ENCODE measurements at regions not wholly inside any gene's neighbourhood (a gene's known extent, or its start where the extent isn't known, plus 50 kb on each side); places are given as distances from the start of the nearest gene placed in this dataset.
A peak's percentile ranks its signal among the peaks of the same experiment; 100 is the strongest.

GRCh38 chr16:88297178-88297720 lies 85.5 kb upstream of the ZNF469 start:
- no peak overlapping the region for H3K4me3 Mint-ChIP-seq (ENCODE audit: unreplicated experiment)
- peaks cover 19% of the 10 kb centered on the region for H3K4me1 Mint-ChIP-seq (ENCODE audit: low read depth, unreplicated experiment)
- Histone ChIP-seq H3K79me2 (ENCODE audit: insufficient read depth, low read length) (no peaks in the 10 kb centered on the region), H3K36me3 (ENCODE audit: insufficient read depth, low read length) (no peaks in the 10 kb centered on the region), H3K4me1 (ENCODE audit: insufficient read depth, low read length) (peaks cover 23% of the 10 kb centered on the region), H3K27ac (ENCODE audit: low read depth, low read length) (no peak overlapping the region), H3K27me3 (ENCODE audit: insufficient read depth, low read length) (no peaks in the 10 kb centered on the region), H3K4me2 (ENCODE audit: low read length) (no peak overlapping the region), H4K20me1 (ENCODE audit: insufficient read depth, low read length) (no peaks in the 10 kb centered on the region), H2AFZ (ENCODE audit: low read depth, low read length) (no peak overlapping the region), H3K9me3 (ENCODE audit: insufficient read depth, low read depth, low read length) (no peaks in the 10 kb centered on the region), H3K9ac (ENCODE audit: low read length) (no peak overlapping the region), H3K4me3 (ENCODE audit: insufficient read depth, low read depth, low read length) (no peak overlapping the region)
- no peak for FAIRE-seq
- DNase-seq (ENCODE audit: low read depth): no peak
- H3K36me3 Mint-ChIP-seq (ENCODE audit: low read depth, unreplicated experiment): no peaks in the 10 kb centered on the region
- peaks cover 4% of the 10 kb centered on the region for H3K9me3 Mint-ChIP-seq (ENCODE audit: unreplicated experiment)
- no peak overlapping the region for H3K27ac Mint-ChIP-seq (ENCODE audit: unreplicated experiment)
- TF ChIP-seq EZH2 (IDR thresholded peaks at IDR 0.05; ENCODE audit: insufficient read depth, low read length) (no peak), CTCF (IDR thresholded peaks at IDR 0.05; ENCODE audit: insufficient read depth, low read depth, low read length) (no peak)
- peaks cover 5% of the 10 kb centered on the region for H3K27me3 Mint-ChIP-seq (ENCODE audit: low read depth, unreplicated experiment)

- no peaks in the 10 kb centered on the region for H4K20me1 ChIP-seq (ENCODE audit: insufficient read depth, low read length)
- peak overlapping the region; percentile 62 for H3K4me3 Mint-ChIP-seq (ENCODE audit: unreplicated experiment)
- no peak overlapping the region for H3K4me3 ChIP-seq (ENCODE audit: insufficient read depth, low read depth, low read length)
- no peaks in the 10 kb centered on the region for H3K9me3 ChIP-seq (ENCODE audit: insufficient read depth, low read depth, low read length)
- H3K4me1 Mint-ChIP-seq (ENCODE audit: low read depth, unreplicated experiment): peaks cover 23% of the 10 kb centered on the region
- no peaks in the 10 kb centered on the region for H3K36me3 Mint-ChIP-seq (ENCODE audit: low read depth, unreplicated experiment)
- H3K9me3 Mint-ChIP-seq (ENCODE audit: unreplicated experiment): peaks cover 3% of the 10 kb centered on the region
- no peaks in the 10 kb centered on the region for H3K79me2 ChIP-seq (ENCODE audit: insufficient read depth, low read length)
- peaks cover 26% of the 10 kb centered on the region for H3K4me1 ChIP-seq (ENCODE audit: insufficient read depth, low read length)
- no peak for TF ChIP-seq EZH2 (IDR thresholded peaks at IDR 0.05; ENCODE audit: insufficient read depth, low read length)
- no peak for TF ChIP-seq CTCF (IDR thresholded peaks at IDR 0.05; ENCODE audit: insufficient read depth, low read depth, low read length)
- peaks cover 5% of the 10 kb centered on the region for H3K27me3 Mint-ChIP-seq (ENCODE audit: low read depth, unreplicated experiment)
- FAIRE-seq: no peak
- H3K9ac ChIP-seq (ENCODE audit: low read length): peak overlapping the region; percentile 53
- H3K27ac ChIP-seq (ENCODE audit: low read depth, low read length): peak overlapping the region; percentile 12
- no peaks in the 10 kb centered on the region for H3K36me3 ChIP-seq (ENCODE audit: insufficient read depth, low read length)
- DNase-seq (ENCODE audit: low read depth): peak; percentile 47
- no peak overlapping the region for H2AFZ ChIP-seq (ENCODE audit: low read depth, low read length)
- H3K27ac Mint-ChIP-seq (ENCODE audit: unreplicated experiment): peak overlapping the region; percentile 69
- peak overlapping the region; percentile 13 for H3K4me2 ChIP-seq (ENCODE audit: low read length)
- no peaks in the 10 kb centered on the region for H3K27me3 ChIP-seq (ENCODE audit: insufficient read depth, low read length)
These were observed 84.5 kb upstream of the ZNF469 start for GRCh38 chr16:88298181-88298832.
